ENCODE measurements at regions not wholly inside any gene's neighbourhood (a gene's known extent, or its start where the extent isn't known, plus 50 kb on each side); places are given as distances from the start of the nearest gene placed in this dataset.
A peak's percentile ranks its signal among the peaks of the same experiment; 100 is the strongest.

DNA sequence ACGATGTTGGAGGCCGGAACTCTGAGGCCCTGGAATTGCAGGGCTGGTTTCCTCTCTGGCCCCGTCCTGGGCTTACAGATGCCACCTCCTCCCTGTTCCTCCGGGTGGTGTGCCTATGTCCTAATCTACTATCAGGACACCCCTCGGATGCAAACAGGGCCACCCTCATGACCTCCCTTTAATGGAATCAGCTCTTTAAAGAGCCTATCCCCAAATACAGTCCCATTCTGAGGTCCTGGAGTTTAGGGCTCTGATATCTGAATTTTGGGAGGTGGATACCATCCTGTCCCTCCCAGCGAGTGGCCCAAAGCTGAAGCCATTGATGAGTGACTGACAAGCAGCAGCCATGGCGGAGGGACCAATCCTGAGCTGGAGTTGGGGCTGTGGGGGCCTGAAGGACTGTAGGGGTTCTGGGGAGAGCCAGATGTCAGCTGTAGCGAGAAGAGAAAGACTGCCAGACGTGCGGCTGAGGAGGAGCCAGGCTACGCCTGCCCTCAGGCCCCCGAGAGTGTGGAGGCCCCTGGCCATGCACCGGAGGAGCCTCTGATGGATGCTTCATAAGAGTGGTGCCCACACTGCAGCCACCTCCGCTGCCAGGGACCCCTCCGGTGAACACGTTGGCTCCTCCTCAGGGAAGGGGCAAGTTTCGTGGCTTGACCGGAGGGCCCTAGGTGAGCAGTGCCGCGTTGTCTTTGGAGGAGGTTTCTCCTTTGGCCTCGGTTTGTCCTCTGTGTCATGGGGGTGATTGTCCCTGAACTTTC lies 100.2 kb downstream of the KIF26A start:
- Histone ChIP-seq H3K27ac (no peak overlapping the region), H3K36me3 (no peaks in the 10 kb centered on the region), H3K4me1 (no peaks in the 10 kb centered on the region), H3K4me3 (no peak overlapping the region), H3K27me3 (no peaks in the 10 kb centered on the region), H3K9me3 (peaks cover 7% of the 10 kb centered on the region)
- intact Hi-C loops (cut with DNase I): no loop called here
- no peak for DNase-seq
- no peak for ATAC-seq
- no peak for TF ChIP-seq CTCF (IDR thresholded peaks at IDR 0.05)

GRCh38 chr14:104239185-104239775 lies 100.9 kb downstream of the KIF26A start:
- TF ChIP-seq CTCF (IDR thresholded peaks at IDR 0.05): no peak
- intact Hi-C loops (cut with DNase I): no loop called here
- DNase-seq: no peak
- H3K9me3 ChIP-seq: peaks cover 2% of the 10 kb centered on the region
- H3K4me1 ChIP-seq: no peaks in the 10 kb centered on the region
- no peaks in the 10 kb centered on the region for H3K27me3 ChIP-seq
- H3K4me3 ChIP-seq: no peak overlapping the region
- no peaks in the 10 kb centered on the region for H3K36me3 ChIP-seq
- no peak overlapping the region for H3K27ac ChIP-seq
- no peak for ATAC-seq

- Histone ChIP-seq H3K4me1 (no peaks in the 10 kb centered on the region), H3K27me3 (no peaks in the 10 kb centered on the region), H3K36me3 (no peaks in the 10 kb centered on the region), H3K27ac (no peak overlapping the region), H3K4me3 (no peak overlapping the region), H3K9me3 (no peaks in the 10 kb centered on the region)
- ATAC-seq (peak; percentile 13), DNase-seq (no peak)
- intact Hi-C loops (cut with DNase I): no loop called here
- no peak for TF ChIP-seq CTCF (IDR thresholded peaks at IDR 0.05)
Measured at GRCh38 chr14:104239861-104240301, 101.5 kb downstream of the KIF26A start.

GRCh38 chr14:104240434-104241157 lies 102.2 kb downstream of the KIF26A start:
- H3K4me3 ChIP-seq: no peak overlapping the region
- H3K27ac ChIP-seq: no peak overlapping the region
- H3K36me3 ChIP-seq: no peaks in the 10 kb centered on the region
- intact Hi-C loops (cut with DNase I): no loop called here
- no peak for DNase-seq
- peaks cover 2% of the 10 kb centered on the region for H3K9me3 ChIP-seq
- H3K4me1 ChIP-seq: no peaks in the 10 kb centered on the region
- no peak for ATAC-seq
- H3K27me3 ChIP-seq: no peaks in the 10 kb centered on the region
- no peak for TF ChIP-seq CTCF (IDR thresholded peaks at IDR 0.05)

DNA sequence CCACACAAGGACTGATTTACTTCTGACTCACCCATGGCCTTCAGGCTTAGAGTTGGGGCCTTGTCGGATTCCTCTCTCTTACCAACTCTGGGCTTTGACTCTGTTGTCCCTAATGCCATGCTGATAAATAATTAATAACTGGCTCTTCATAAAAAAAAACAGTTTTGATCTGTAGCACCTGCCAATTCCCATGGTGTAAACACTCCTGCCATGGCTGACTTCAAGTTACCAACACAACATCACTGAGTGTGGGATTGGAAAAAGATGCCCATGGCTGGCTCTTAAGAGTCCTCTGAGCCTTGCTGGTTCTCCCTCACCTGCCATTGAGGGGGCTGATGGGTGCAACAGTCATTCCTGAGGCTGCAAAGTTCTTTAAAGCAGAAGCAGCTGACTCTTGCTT lies 104.8 kb downstream of the KIF26A start:
- no peak for TF ChIP-seq CTCF (IDR thresholded peaks at IDR 0.05)
- DNase-seq (no peak), ATAC-seq (no peak)
- no peaks in the 10 kb centered on the region for H3K27me3 ChIP-seq
- intact Hi-C loops (cut with DNase I): no loop called here
- H3K4me1 ChIP-seq: no peaks in the 10 kb centered on the region
- H3K4me3 ChIP-seq: no peak overlapping the region
- H3K27ac ChIP-seq: no peak overlapping the region
- H3K9me3 ChIP-seq: peaks cover 9% of the 10 kb centered on the region
- H3K36me3 ChIP-seq: no peaks in the 10 kb centered on the region
